Endothelial cell of umbilical vein (primary cell): ENCODE measurements at regions not wholly inside any gene's neighbourhood (a gene's known extent, or its start where the extent isn't known, plus 50 kb on each side); places are given as distances from the start of the nearest gene placed in this dataset.

ENCODE experiments used
- GATA2 ChIP-seq: IDR thresholded peaks from 2 replicates; pipeline ENCODE4 v1.7.0; 2011; ENCODE audit warnings: low read depth, mild to moderate bottlenecking, moderate library complexity, mixed read lengths, low read length; ENCODE audit not compliant: insufficient read length, insufficient read depth
- POLR2AphosphoS5 ChIP-seq: IDR thresholded peaks from 2 replicates; pipeline ENCODE4 v1.6.1; 2012; ENCODE audit warnings: low read depth, mild to moderate bottlenecking, control low read depth, low read length, moderate library complexity; ENCODE audit not compliant: insufficient read depth
- TF ChIP-seq, protein P1 (sequence below), 2 donors: IDR thresholded peaks; 1 replicate in 1 of 2; 2 replicates in 1 of 2; pipeline ENCODE4 v1.5.1; 2011; ENCODE audit warnings: low read length in 2 of 2, mild to moderate bottlenecking in 2 of 2, moderate library complexity in 2 of 2, control low read depth in 1 of 2, inconsistent platforms in 1 of 2, low read depth in 1 of 2; ENCODE audit not compliant: insufficient read depth in 1 of 2; ENCODE audit errors: extremely low read depth in 1 of 2

DNA sequence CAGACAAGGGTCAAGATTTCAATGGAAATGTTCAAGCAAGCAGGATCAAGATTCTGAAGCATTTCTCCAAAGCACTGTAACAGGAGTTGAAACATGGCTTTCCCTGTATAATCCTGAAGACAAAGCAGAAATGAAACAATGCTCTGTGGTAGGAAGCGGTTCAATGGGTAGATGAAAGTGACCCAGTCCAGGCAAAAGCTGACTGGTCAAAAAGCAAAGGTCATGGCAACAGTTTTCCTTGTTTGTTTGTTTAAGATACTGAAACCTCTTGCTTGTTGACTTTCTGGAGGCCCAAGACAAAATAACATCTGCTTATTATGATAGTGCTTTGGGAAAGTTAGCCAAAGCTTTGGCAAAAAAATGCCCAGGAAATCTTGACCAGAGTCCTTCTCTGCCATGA is 1343.9 kb upstream of the PCDH9 start:
- TF ChIP-seq POLR2AphosphoS5 (no peak), GATA2 (no peak)
- TF ChIP-seq, protein P1, sequence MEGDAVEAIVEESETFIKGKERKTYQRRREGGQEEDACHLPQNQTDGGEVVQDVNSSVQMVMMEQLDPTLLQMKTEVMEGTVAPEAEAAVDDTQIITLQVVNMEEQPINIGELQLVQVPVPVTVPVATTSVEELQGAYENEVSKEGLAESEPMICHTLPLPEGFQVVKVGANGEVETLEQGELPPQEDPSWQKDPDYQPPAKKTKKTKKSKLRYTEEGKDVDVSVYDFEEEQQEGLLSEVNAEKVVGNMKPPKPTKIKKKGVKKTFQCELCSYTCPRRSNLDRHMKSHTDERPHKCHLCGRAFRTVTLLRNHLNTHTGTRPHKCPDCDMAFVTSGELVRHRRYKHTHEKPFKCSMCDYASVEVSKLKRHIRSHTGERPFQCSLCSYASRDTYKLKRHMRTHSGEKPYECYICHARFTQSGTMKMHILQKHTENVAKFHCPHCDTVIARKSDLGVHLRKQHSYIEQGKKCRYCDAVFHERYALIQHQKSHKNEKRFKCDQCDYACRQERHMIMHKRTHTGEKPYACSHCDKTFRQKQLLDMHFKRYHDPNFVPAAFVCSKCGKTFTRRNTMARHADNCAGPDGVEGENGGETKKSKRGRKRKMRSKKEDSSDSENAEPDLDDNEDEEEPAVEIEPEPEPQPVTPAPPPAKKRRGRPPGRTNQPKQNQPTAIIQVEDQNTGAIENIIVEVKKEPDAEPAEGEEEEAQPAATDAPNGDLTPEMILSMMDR (IDR thresholded peaks at IDR 0.05; ENCODE audit: extremely low read depth in 1 of 2, insufficient read depth in 1 of 2, low read depth in 1 of 2, low read length in 2 of 2) = no peak
